B cell (primary cell): ENCODE measurements at regions not wholly inside any gene's neighbourhood (a gene's known extent, or its start where the extent isn't known, plus 50 kb on each side); places are given as distances from the start of the nearest gene placed in this dataset. TPM values are rescaled to one million over a fixed set of nuclear protein-coding genes. Genes with fewer than 3 reads are reported as not detected.
"Not testable (repeated sequence)": the region's sequence is repeated elsewhere in the genome, so short reads cannot be mapped to it uniquely, and the experiment has no call there.

Source experiments
- ATAC-seq: fragments of 200-7000 bp; cut with Tn5 transposase; one replicate; pipeline ENCODE4 v1.10.0; 2021; ENCODE audit warnings: low read depth, mild to moderate bottlenecking, moderate number of reproducible peaks, moderate library complexity
- CTCF ChIA-PET: fragments of 350-600 bp; sonication (Branson Sonifier 250); formaldehyde crosslinking; loops from one replicate; lab custom pipeline; 2021; ENCODE audit warnings: antibody characterized with exemption, inconsistent platforms; lab: Charles Lee
- POLR2A ChIA-PET: fragments of 350-600 bp; sonication (Branson Sonifier 250); formaldehyde crosslinking; loops from one replicate; lab custom pipeline; 2021; ENCODE audit warnings: antibody characterized with exemption; lab: Charles Lee
- DNase-seq: peaks from one replicate; pipeline ENCODE4 v3.0.0; 2013
- H2AFZ ChIP-seq: 2 replicates; pipeline ENCODE4 v1.6.1; 2012; ENCODE audit warnings: mild to moderate bottlenecking, low read depth, low read length; ENCODE audit not compliant: insufficient read depth, poor library complexity, severe bottlenecking
- H3K27ac ChIP-seq, 2 donors: 1 replicate in 1 of 2; 2 replicates in 1 of 2; pipeline ENCODE4 v1.5.1; 2012 to 2013; ENCODE audit warnings: low read length in 2 of 2, mild to moderate bottlenecking in 2 of 2, moderate library complexity in 1 of 2
- H3K27me3 ChIP-seq, 4 experiments: fragments of 200-600 bp in 1 of 4; sonication (generic) in 1 of 4; replicated peaks in 1 of 4; 1 replicate in 2 of 4; 2 replicates in 2 of 4; pipeline versions ENCODE4 v1.6.1 to v1.7.0; 2013 to 2016; ENCODE audit warnings: low read length in 3 of 4, mild to moderate bottlenecking in 2 of 4, mixed read lengths in 1 of 4, moderate library complexity in 1 of 4; ENCODE audit not compliant: insufficient read depth in 4 of 4, control insufficient read depth in 3 of 4; ENCODE audit errors: control extremely low read depth in 1 of 4
- H3K36me3 ChIP-seq, 2 experiments: replicated peaks in 1 of 2; 1 replicate in 1 of 2; 2 replicates in 1 of 2; pipeline versions ENCODE4 v1.6.1 to v1.7.1; 2013; ENCODE audit warnings: low read length in 1 of 2; ENCODE audit not compliant: insufficient read depth in 2 of 2, control insufficient read depth in 1 of 2; ENCODE audit errors: control extremely low read depth in 1 of 2, extremely low read depth in 1 of 2
- H3K4me1 ChIP-seq, 2 donors: fragments of 200-600 bp in 1 of 2; sonication (generic) in 1 of 2; 1 replicate in 1 of 2; 2 replicates in 1 of 2; pipeline versions ENCODE4 v1.5.1 to v1.6.1; 2013 to 2017; ENCODE audit warnings: low read length in 2 of 2; ENCODE audit not compliant: control insufficient read depth in 2 of 2, insufficient read depth in 2 of 2
- H3K4me2 ChIP-seq: replicated peaks from 2 replicates; pipeline ENCODE3; 2012; ENCODE audit warnings: mild to moderate bottlenecking, low read depth, low read length; ENCODE audit not compliant: poor library complexity, severe bottlenecking
- H3K4me3 ChIP-seq, 5 experiments: fragments of 200-600 bp in 1 of 5; sonication (generic) in 1 of 5; 1 replicate in 3 of 5; 2 replicates in 2 of 5; pipeline versions ENCODE4 v1.5.1 to v1.7.0; 2011 to 2016; ENCODE audit warnings: low read length in 4 of 5, mild to moderate bottlenecking in 4 of 5, low read depth in 2 of 5, control low read depth in 1 of 5, moderate library complexity in 1 of 5; ENCODE audit not compliant: insufficient read depth in 1 of 5; ENCODE audit errors: control extremely low read depth in 1 of 5, extremely low read depth in 1 of 5
- H3K79me2 ChIP-seq: fragments of 200-600 bp; sonication (generic); one replicate; pipeline ENCODE4 v1.6.0; 2016; ENCODE audit warnings: low read length; ENCODE audit not compliant: control insufficient read depth, insufficient read depth
- H3K9ac ChIP-seq: fragments of 200-600 bp; sonication (generic); 2 replicates; pipeline ENCODE4 v1.6.1; 2017; ENCODE audit warnings: mild to moderate bottlenecking, low read length, moderate library complexity
- H3K9me3 ChIP-seq, 3 donors: one replicate each; pipeline versions ENCODE4 v1.6.1 to v1.7.1; 2013; ENCODE audit warnings: low read length in 2 of 3; ENCODE audit not compliant: control insufficient read depth in 2 of 3, insufficient read depth in 1 of 3; ENCODE audit errors: control extremely low read depth in 1 of 3
- H4K20me1 ChIP-seq: 2 replicates; pipeline ENCODE4 v1.6.0; 2012; ENCODE audit warnings: mild to moderate bottlenecking, low read length; ENCODE audit not compliant: insufficient read depth, control insufficient read depth, poor library complexity, severe bottlenecking
- H3K27ac Mint-ChIP-seq: one replicate; pipeline ENCODE4 v1.8.0; 2021; ENCODE audit warnings: mixed read lengths
- H3K27me3 Mint-ChIP-seq: one replicate; pipeline ENCODE4 v1.8.0; 2021; ENCODE audit warnings: mixed read lengths
- H3K4me1 Mint-ChIP-seq: one replicate; pipeline ENCODE4 v1.8.0; 2021; ENCODE audit warnings: mixed read lengths
- H3K4me3 Mint-ChIP-seq: one replicate; pipeline ENCODE4 v1.8.0; 2021; ENCODE audit warnings: mixed read lengths
- H3K9me3 Mint-ChIP-seq: one replicate; pipeline ENCODE4 v1.8.0; 2022; ENCODE audit warnings: mixed read lengths; ENCODE audit not compliant: insufficient read depth
- WGBS: methylation state at CpG from one replicate; pipeline ENCODE4 v1.1.5; 2013; ENCODE audit warnings: missing lambda C conversion rate; ENCODE audit not compliant: insufficient coverage; 5-methylcytosine and 5-hydroxymethylcytosine counted together
- intact Hi-C: fragments of 100-400 bp; cut with micrococcal nuclease; formaldehyde crosslinking; loops from one replicate; pipeline ENCODE4 v1.10.0; 2022
- small RNA-seq: library from RNA; depleted of rRNA; stranded (forward); fragments of <200 nt; gene quantifications from one replicate; pipeline ENCODE3, GENCODE V24; 2012; ENCODE audit warnings: low replicate concordance, low read depth; ENCODE audit not compliant: insufficient read length

DNA sequence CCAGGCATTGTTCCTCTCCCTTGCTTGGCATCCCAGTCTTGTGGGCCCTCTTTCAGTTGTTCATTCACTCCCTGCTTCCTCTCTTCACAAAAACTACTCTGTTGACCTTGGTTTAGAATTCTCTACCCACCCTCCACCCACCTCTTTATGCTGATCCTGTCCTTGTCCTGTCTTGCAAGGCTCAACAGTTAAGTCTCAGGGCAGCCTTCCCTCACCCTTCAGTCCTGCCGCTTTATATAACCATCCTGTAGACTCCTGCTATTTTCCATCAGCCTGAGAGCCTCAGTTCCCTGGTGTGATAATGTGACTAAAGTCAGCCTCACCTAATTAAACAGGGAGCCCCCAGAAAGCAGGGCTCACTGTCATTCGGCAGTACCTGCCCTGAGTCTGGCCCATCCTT, 1763.0 kb downstream of the SPATA31A7 start:
- H3K27me3 Mint-ChIP-seq, H3K36me3 ChIP-seq, H3K4me1 Mint-ChIP-seq, H4K20me1 ChIP-seq, POLR2A ChIA-PET, H3K79me2 ChIP-seq, intact Hi-C loops, H3K4me1 ChIP-seq, H3K27ac Mint-ChIP-seq, H3K4me3 ChIP-seq, H3K9me3 ChIP-seq, H3K4me2 ChIP-seq, H3K27me3 ChIP-seq, H2AFZ ChIP-seq, ATAC-seq, H3K27ac ChIP-seq, H3K9me3 Mint-ChIP-seq, H3K4me3 Mint-ChIP-seq, H3K9ac ChIP-seq, CTCF ChIA-PET, DNase-seq: not testable (repeated sequence)
- no CpG with 5 or more reads among the region's 2 CpGs for WGBS

Small RNA genes in the stretch of these regions (small RNA-seq; reads per million reads assigned to genes)
- not detected for gene RNA5SP283
